Fibroblast of skin of right biceps (primary cell): ENCODE measurements at regions not wholly inside any gene's neighbourhood (a gene's known extent, or its start where the extent isn't known, plus 50 kb on each side); places are given as distances from the start of the nearest gene placed in this dataset.

ENCODE experiments used
- DNase-seq: peaks from one replicate; pipeline ENCODE4 v3.0.0-alpha.2; 2013

GRCh38 chr1:168923521-168924136, 182.9 kb upstream of the ATP1B1 start:
- DNase-seq, result no peak

- DNase-seq, result no peak
Measured at GRCh38 chr1:168924976-168925375, 181.5 kb upstream of the ATP1B1 start.

GRCh38 chr1:168926236-168926635, 180.3 kb upstream of the ATP1B1 start:
- no peak for DNase-seq

GRCh38 chr1:168932539-168932938, 174.0 kb upstream of the ATP1B1 start:
- peak; percentile 20 for DNase-seq

GRCh38 chr1:168933141-168933805, 173.2 kb upstream of the ATP1B1 start:
- DNase-seq, result no peak

GRCh38 chr1:168939110-168939946, 167.2 kb upstream of the ATP1B1 start:
- no peak for DNase-seq

GRCh38 chr1:168939947-168940223, 166.6 kb upstream of the ATP1B1 start:
- no peak for DNase-seq

- no peak for DNase-seq
Measured at GRCh38 chr1:168941640-168942039, 164.8 kb upstream of the ATP1B1 start.

- DNase-seq, result no peak
Measured at GRCh38 chr1:168942165-168942564, 164.3 kb upstream of the ATP1B1 start.

GRCh38 chr1:168945870-168946269, 160.6 kb upstream of the ATP1B1 start:
- no peak for DNase-seq

- DNase-seq, result no peak
Measured at GRCh38 chr1:168947041-168947440, 159.4 kb upstream of the ATP1B1 start.

- DNase-seq, result no peak
Measured at GRCh38 chr1:168949672-168950071, 156.8 kb upstream of the ATP1B1 start.

- DNase-seq, result no peak
Measured at GRCh38 chr1:168957818-168958217, 148.7 kb upstream of the ATP1B1 start.

- no peak for DNase-seq
Measured at GRCh38 chr1:168958562-168959289, 147.8 kb upstream of the ATP1B1 start.

GRCh38 chr1:168959382-168959781, 147.1 kb upstream of the ATP1B1 start:
- no peak for DNase-seq

GRCh38 chr1:168960114-168960513, 146.4 kb upstream of the ATP1B1 start:
- no peak for DNase-seq

- no peak for DNase-seq
Measured at GRCh38 chr1:168960595-168960994, 145.9 kb upstream of the ATP1B1 start.

- no peak for DNase-seq
Measured at GRCh38 chr1:168963601-168964000, 142.9 kb upstream of the ATP1B1 start.

- no peak for DNase-seq
Measured at GRCh38 chr1:168964478-168964877, 142.0 kb upstream of the ATP1B1 start.

- DNase-seq, result no peak
Measured at GRCh38 chr1:168966217-168966616, 140.3 kb upstream of the ATP1B1 start.

- no peak for DNase-seq
Measured at GRCh38 chr1:168966636-168967035, 139.9 kb upstream of the ATP1B1 start.

- DNase-seq, result no peak
Measured at GRCh38 chr1:168970926-168971659, 135.4 kb upstream of the ATP1B1 start.

GRCh38 chr1:168972225-168972624, 134.3 kb upstream of the ATP1B1 start:
- DNase-seq, result no peak
